CD4-positive, alpha-beta T cell (primary cell): ENCODE measurements at regions not wholly inside any gene's neighbourhood (a gene's known extent, or its start where the extent isn't known, plus 50 kb on each side); places are given as distances from the start of the nearest gene placed in this dataset.

Experiments
- ATAC-seq: fragments of 200-7000 bp; cut with Tn5 transposase; one replicate; pipeline ENCODE4 v1.10.0; 2022; ENCODE audit warnings: mild to moderate bottlenecking; ENCODE audit not compliant: poor library complexity
- CTCF ChIA-PET: fragments of 350-600 bp; sonication (Branson Sonifier 250); formaldehyde crosslinking; loops from one replicate; lab custom pipeline; 2021; ENCODE audit warnings: antibody characterized with exemption, inconsistent platforms; lab: Charles Lee
- POLR2A ChIA-PET: fragments of 350-600 bp; sonication (Branson Sonifier 250); formaldehyde crosslinking; loops from one replicate; lab custom pipeline; 2021; ENCODE audit warnings: antibody characterized with exemption, inconsistent platforms; lab: Charles Lee
- DNase-seq, 14 experiments: peaks; one replicate each; pipeline ENCODE4 v3.0.0-alpha.2; 2013 to 2020; ENCODE audit warnings: mixed read lengths in 2 of 14
- H3K27ac ChIP-seq, 2 donors: one replicate each; pipeline versions ENCODE4 v1.5.1 to v1.7.0; 2013; ENCODE audit warnings: low read length in 2 of 2, low read depth in 1 of 2, mild to moderate bottlenecking in 1 of 2
- H3K27me3 ChIP-seq, 2 experiments: 1 replicate in 1 of 2; 2 replicates in 1 of 2; pipeline versions ENCODE4 v1.6.1 to v1.7.0; 2013; ENCODE audit warnings: low read length in 2 of 2, control low read depth in 1 of 2, mild to moderate bottlenecking in 1 of 2, moderate library complexity in 1 of 2; ENCODE audit not compliant: insufficient read depth in 2 of 2, control insufficient read depth in 1 of 2
- H3K36me3 ChIP-seq: one replicate; pipeline ENCODE4 v1.6.1; 2013; ENCODE audit warnings: low read length, control low read depth; ENCODE audit not compliant: insufficient read depth
- H3K4me1 ChIP-seq: one replicate; pipeline ENCODE4 v1.6.1; 2013; ENCODE audit warnings: low read length, control low read depth; ENCODE audit not compliant: insufficient read depth
- H3K4me3 ChIP-seq: one replicate; pipeline ENCODE4 v1.5.1; 2013; ENCODE audit warnings: mild to moderate bottlenecking, low read length, moderate library complexity
- H3K9me3 ChIP-seq, 2 experiments: 1 replicate in 1 of 2; 2 replicates in 1 of 2; pipeline versions ENCODE4 v1.6.1 to v1.7.0; 2013; ENCODE audit warnings: low read length in 2 of 2, mild to moderate bottlenecking in 2 of 2, control low read depth in 1 of 2, moderate library complexity in 1 of 2; ENCODE audit not compliant: control insufficient read depth in 1 of 2, insufficient read depth in 1 of 2
- H3K27ac Mint-ChIP-seq: one replicate; pipeline ENCODE4 v1.8.0; 2020; ENCODE audit warnings: mixed read lengths
- H3K27me3 Mint-ChIP-seq: one replicate; pipeline ENCODE4 v1.8.0; 2021; ENCODE audit warnings: mixed read lengths
- H3K36me3 Mint-ChIP-seq: one replicate; pipeline ENCODE4 v1.8.0; 2021; ENCODE audit warnings: low read depth, mixed read lengths
- H3K4me1 Mint-ChIP-seq: one replicate; pipeline ENCODE4 v1.8.0; 2021; ENCODE audit warnings: low read depth, mixed read lengths
- H3K4me3 Mint-ChIP-seq: one replicate; pipeline ENCODE4 v1.8.0; 2020; ENCODE audit warnings: mild to moderate bottlenecking, mixed read lengths
- H3K9me3 Mint-ChIP-seq: one replicate; pipeline ENCODE4 v1.8.0; 2020; ENCODE audit warnings: mixed read lengths
- CTCF ChIP-seq: fragments of 200-600 bp; IDR thresholded peaks from one replicate; pipeline ENCODE4 v1.8.0; 2022; ENCODE audit warnings: antibody characterized with exemption, mild to moderate bottlenecking
- intact Hi-C, 2 experiments: fragments of 100-400 bp; cut with DNase I in 1 of 2; cut with micrococcal nuclease in 1 of 2; formaldehyde crosslinking; loops; one replicate each; pipeline versions ENCODE4 v1.15.1 to v1.9.0; 2023 to 2025; cut with DNase I, micrococcal nuclease

- Histone ChIP-seq H3K4me1 (no peaks in the 10 kb centered on the region), H3K9me3 (no peaks in the 10 kb centered on the region), H3K27me3 (peaks cover 2 to 4% of the 10 kb centered on the region in 2 experiments), H3K4me3 (no peak overlapping the region), H3K27ac (no peak overlapping the region), H3K36me3 (no peaks in the 10 kb centered on the region)
- CTCF ChIA-PET = no interaction called here
- TF ChIP-seq CTCF = no peak
- DNase-seq (no peak), ATAC-seq (no peak)
- Mint-ChIP-seq H3K36me3 (no peaks in the 10 kb centered on the region), H3K27ac (no peak overlapping the region), H3K27me3 (peaks cover 31% of the 10 kb centered on the region), H3K4me3 (no peak overlapping the region), H3K9me3 (no peaks in the 10 kb centered on the region), H3K4me1 (no peaks in the 10 kb centered on the region)
- POLR2A ChIA-PET = no interaction called here
- intact Hi-C loops = no loop called here
These were observed 240.0 kb downstream of the ANKRD60 start for GRCh38 chr20:57988422-57988821.

- DNase-seq (no peak), ATAC-seq (no peak)
- Mint-ChIP-seq H3K4me3 (no peak overlapping the region), H3K4me1 (no peaks in the 10 kb centered on the region), H3K27ac (no peak overlapping the region), H3K27me3 (peaks cover 31% of the 10 kb centered on the region), H3K9me3 (no peaks in the 10 kb centered on the region), H3K36me3 (no peaks in the 10 kb centered on the region)
- Histone ChIP-seq H3K36me3 (no peaks in the 10 kb centered on the region), H3K9me3 (no peaks in the 10 kb centered on the region), H3K27me3 (peaks cover 2 to 4% of the 10 kb centered on the region in 2 experiments), H3K4me3 (no peak overlapping the region), H3K27ac (no peak overlapping the region), H3K4me1 (no peaks in the 10 kb centered on the region)
- CTCF ChIA-PET = no interaction called here
- TF ChIP-seq CTCF = no peak
- POLR2A ChIA-PET = no interaction called here
- intact Hi-C loops = no loop called here
These were observed 240.8 kb downstream of the ANKRD60 start for GRCh38 chr20:57987659-57988058.

DNA sequence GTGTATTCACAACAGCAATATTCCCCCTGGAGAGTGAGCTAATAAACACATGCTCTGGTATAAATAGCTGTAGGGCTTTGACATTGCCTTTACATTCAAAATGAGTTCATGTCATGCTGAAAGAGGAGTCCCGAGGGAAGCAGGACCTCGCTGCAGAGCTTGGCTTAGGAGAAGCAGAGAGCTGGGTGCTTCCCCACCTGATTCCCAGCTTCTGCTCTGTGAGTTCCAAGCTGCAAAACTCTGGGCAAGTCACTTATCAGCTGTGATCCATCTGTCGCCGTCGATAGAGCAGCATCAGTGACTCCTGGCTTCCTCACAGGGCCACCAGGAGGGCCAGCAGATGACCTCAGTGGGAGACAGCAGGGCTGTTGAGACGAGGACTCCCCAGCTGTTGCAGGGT lies 241.8 kb downstream of the ANKRD60 start:
- TF ChIP-seq CTCF = no peak
- intact Hi-C loops = no loop called here
- peaks cover 31% of the 10 kb centered on the region for H3K27me3 Mint-ChIP-seq
- Histone ChIP-seq H3K4me1 (no peaks in the 10 kb centered on the region), H3K36me3 (no peaks in the 10 kb centered on the region), H3K4me3 (no peak overlapping the region), H3K9me3 (no peaks in the 10 kb centered on the region), H3K27me3 (peaks cover 4% of the 10 kb centered on the region in 2 experiments), H3K27ac (no peak overlapping the region)
- H3K27ac Mint-ChIP-seq = no peak overlapping the region
- H3K36me3 Mint-ChIP-seq = no peaks in the 10 kb centered on the region
- ChIA-PET CTCF (no interaction called here), POLR2A (no interaction called here)
- H3K9me3 Mint-ChIP-seq = no peaks in the 10 kb centered on the region
- DNase-seq (no peak), ATAC-seq (no peak)
- no peak overlapping the region for H3K4me3 Mint-ChIP-seq
- H3K4me1 Mint-ChIP-seq = no peaks in the 10 kb centered on the region
